Immature natural killer cell (primary cell): ENCODE measurements at regions not wholly inside any gene's neighbourhood (a gene's known extent, or its start where the extent isn't known, plus 50 kb on each side); places are given as distances from the start of the nearest gene placed in this dataset.
A peak's percentile ranks its signal among the peaks of the same experiment; 100 is the strongest.

Experiments used
- DNase-seq, 3 donors: peaks; one replicate each; pipeline ENCODE4 v3.0.0; 2022; ENCODE audit warnings: mixed read lengths in 1 of 3
- H3K27ac Mint-ChIP-seq, 6 donors: one replicate each; pipeline ENCODE4 v1.8.0; 2020; ENCODE audit warnings: mixed read lengths in 6 of 6, mild to moderate bottlenecking in 5 of 6, inconsistent platforms in 4 of 6, moderate library complexity in 3 of 6
- H3K27me3 Mint-ChIP-seq, 3 donors: one replicate each; pipeline ENCODE4 v1.8.0; 2020 to 2021; ENCODE audit warnings: low read depth in 3 of 3, mild to moderate bottlenecking in 3 of 3, mixed read lengths in 3 of 3, moderate library complexity in 3 of 3, inconsistent platforms in 1 of 3
- H3K36me3 Mint-ChIP-seq, 3 donors: one replicate each; pipeline ENCODE4 v1.8.0; 2020; ENCODE audit warnings: mixed read lengths in 3 of 3, inconsistent platforms in 2 of 3, mild to moderate bottlenecking in 2 of 3
- H3K4me1 Mint-ChIP-seq, 2 donors: one replicate each; pipeline ENCODE4 v1.8.0; 2020; ENCODE audit warnings: inconsistent platforms in 2 of 2, mild to moderate bottlenecking in 2 of 2, mixed read lengths in 2 of 2, moderate library complexity in 1 of 2
- H3K4me3 Mint-ChIP-seq, 5 donors: one replicate each; pipeline ENCODE4 v1.8.0; 2020; ENCODE audit warnings: mild to moderate bottlenecking in 5 of 5, mixed read lengths in 5 of 5, inconsistent platforms in 3 of 5, moderate library complexity in 3 of 5
- H3K9me3 Mint-ChIP-seq, 6 donors: one replicate each; pipeline ENCODE4 v1.8.0; 2020; ENCODE audit warnings: mild to moderate bottlenecking in 6 of 6, mixed read lengths in 6 of 6, inconsistent platforms in 4 of 6, moderate library complexity in 3 of 6

DNA sequence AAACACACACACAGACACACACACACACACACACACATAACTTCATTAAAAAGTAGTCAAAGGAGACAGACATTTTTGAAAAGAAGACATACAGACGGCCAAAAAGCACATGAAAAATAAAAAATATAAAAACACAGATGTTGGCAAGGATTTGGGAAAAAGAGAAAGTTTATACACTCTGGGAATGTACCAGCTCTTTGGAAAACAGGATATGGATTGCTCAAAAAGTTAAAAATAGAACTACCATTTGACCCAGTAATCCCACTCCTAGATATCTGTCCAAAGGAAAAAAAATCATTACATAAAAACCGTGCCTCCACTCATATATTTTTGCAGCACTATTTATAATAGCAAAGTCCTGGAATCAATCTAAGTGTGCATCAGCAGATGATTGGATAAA, 128.4 kb upstream of the C21orf91 start:
- no peaks in the 10 kb centered on the region for H3K4me1 Mint-ChIP-seq
- peaks cover 5 to 17% (median 11%) of the 10 kb centered on the region in 6 donors for H3K9me3 Mint-ChIP-seq
- H3K4me3 Mint-ChIP-seq, result no peak overlapping the region
- no peak for DNase-seq
- peaks cover 0 to 4% (median 0%) of the 10 kb centered on the region in 3 donors for H3K36me3 Mint-ChIP-seq
- no peak overlapping the region for H3K27ac Mint-ChIP-seq
- H3K27me3 Mint-ChIP-seq, result peaks cover 0 to 10% (median 1%) of the 10 kb centered on the region in 3 donors

DNA sequence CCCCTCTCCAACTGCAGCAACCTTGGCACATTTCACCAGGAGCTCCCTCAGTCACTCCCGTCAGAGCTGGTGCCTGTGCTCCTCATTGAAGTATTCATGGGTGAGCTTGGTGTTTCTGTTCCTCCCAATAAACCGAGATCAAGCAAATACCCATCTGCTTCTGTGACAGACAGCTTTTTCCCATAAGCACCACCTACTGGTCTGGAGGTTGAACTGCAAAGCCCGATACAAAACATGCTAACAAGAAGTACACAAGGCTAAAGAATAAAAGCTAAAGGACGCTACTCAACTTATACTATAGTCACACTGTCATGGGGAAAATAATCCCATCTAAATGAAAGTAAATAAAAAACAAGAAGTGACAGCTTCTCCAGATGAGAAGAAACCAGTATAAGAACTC, 111.9 kb upstream of the C21orf91 start:
- Mint-ChIP-seq H3K4me1 (no peaks in the 10 kb centered on the region), H3K9me3 (no peaks in the 10 kb centered on the region), H3K4me3 (peak overlapping the region in 1 of 5 donors; percentile 20), H3K27me3 (no peaks in the 10 kb centered on the region), H3K27ac (peak overlapping the region in 1 of 6 donors; percentile 32), H3K36me3 (no peaks in the 10 kb centered on the region)
- no peak for DNase-seq

DNA sequence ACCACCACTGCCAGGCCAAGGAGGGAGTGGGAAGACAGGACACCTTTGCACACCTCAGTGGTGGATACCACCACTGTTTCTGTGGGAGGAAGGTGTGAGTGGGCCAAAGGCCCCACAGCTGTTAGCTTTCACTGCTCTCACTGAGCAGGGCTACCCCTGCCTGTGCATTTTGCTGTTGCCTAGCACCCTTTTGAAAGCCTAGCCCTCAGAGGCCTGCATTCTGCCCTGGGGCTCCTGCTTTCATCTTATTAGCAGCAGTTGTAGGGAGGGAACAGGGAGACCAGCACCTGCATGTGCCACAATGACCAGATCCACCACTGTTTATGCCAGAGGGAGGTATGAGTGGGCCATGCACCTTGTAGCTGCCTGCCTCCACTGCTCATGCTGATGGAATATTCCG, 110.9 kb upstream of the C21orf91 start:
- Mint-ChIP-seq H3K36me3 (no peaks in the 10 kb centered on the region), H3K9me3 (no peaks in the 10 kb centered on the region), H3K4me1 (no peaks in the 10 kb centered on the region), H3K27me3 (no peaks in the 10 kb centered on the region), H3K4me3 (no peak overlapping the region), H3K27ac (no peak overlapping the region)
- DNase-seq, result no peak

DNA sequence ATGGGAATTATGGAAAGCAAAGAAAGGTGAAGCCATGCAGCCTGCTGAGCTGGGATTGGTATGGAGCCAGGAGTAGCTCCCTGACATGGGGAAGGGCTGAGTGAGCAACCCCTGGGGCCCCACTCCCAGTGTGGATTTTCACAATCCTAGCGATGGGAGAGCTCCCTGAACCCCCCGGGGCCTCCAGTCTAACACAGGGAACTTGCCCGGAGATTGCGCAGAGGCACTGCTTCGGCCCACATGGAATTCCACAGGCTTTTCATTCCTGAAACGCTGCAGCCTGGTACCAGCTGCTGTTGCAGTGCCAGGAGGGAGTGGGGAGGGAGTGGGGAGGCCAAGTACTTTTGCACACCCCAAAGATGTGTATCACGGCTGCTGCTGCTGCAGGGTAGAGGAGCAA, 110.4 kb upstream of the C21orf91 start:
- H3K27ac Mint-ChIP-seq, result no peak overlapping the region
- peaks cover 0 to 2% of the 10 kb centered on the region in 2 donors for H3K4me1 Mint-ChIP-seq
- H3K4me3 Mint-ChIP-seq, result no peak overlapping the region
- H3K9me3 Mint-ChIP-seq, result no peaks in the 10 kb centered on the region
- DNase-seq, result no peak
- H3K27me3 Mint-ChIP-seq, result no peaks in the 10 kb centered on the region
- no peaks in the 10 kb centered on the region for H3K36me3 Mint-ChIP-seq

DNA sequence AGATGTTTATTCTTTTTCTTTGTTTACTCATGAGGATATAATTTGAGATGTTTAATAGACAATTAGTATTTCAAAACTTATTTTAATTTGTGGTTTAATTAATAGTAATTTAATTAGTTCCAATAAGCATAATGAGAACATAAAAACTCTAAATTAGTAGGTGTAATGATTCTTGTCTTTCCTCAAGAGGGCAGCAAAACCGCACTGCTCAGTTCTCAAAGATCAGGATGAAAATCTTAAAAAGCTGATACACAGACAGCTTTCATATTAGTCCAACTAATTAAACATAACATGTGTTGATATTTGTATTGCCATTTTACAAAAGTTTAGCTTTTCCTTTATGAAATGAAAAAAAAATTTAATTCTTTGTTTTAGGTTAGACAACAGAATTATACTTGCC, 106.7 kb upstream of the C21orf91 start:
- no peak overlapping the region for H3K4me3 Mint-ChIP-seq
- peaks cover 0 to 2% (median 0%) of the 10 kb centered on the region in 3 donors for H3K27me3 Mint-ChIP-seq
- no peaks in the 10 kb centered on the region for H3K36me3 Mint-ChIP-seq
- DNase-seq, result no peak
- H3K4me1 Mint-ChIP-seq, result peaks cover 0 to 2% of the 10 kb centered on the region in 2 donors
- peaks cover 0 to 2% (median 0%) of the 10 kb centered on the region in 6 donors for H3K9me3 Mint-ChIP-seq
- H3K27ac Mint-ChIP-seq, result no peak overlapping the region

DNA sequence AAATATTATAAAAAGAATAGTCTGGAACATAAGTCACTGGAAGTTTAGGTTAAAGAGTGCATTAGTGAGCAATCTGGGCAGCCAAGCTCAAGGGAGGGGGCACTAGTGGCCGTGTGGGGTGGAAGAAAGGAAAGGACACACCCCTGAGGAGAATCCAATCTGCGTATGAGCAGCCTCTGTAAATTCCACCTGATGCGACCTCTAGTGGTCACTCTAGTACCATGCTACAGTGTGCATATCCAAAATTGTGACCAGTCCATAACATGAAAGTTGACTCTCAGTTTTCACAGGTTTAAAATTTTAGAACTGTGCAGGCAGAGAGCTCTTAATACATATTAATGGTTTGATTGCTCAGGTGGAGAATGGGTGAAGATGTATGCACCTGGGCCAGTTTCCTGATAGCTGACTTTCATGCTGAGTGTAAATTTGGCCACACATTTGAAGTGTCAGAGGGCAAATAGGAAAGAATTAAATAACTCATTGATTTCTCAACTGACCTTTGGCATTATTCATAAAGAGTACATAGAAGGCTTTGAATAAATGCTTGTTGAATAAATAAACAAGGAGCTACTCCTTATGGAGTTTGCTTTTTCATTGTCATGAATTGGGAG, 105.9 kb upstream of the C21orf91 start:
- Mint-ChIP-seq H3K36me3 (peaks cover 0 to 2% (median 0%) of the 10 kb centered on the region in 3 donors), H3K4me1 (peaks cover 0 to 2% of the 10 kb centered on the region in 2 donors), H3K9me3 (peaks cover 0 to 2% (median 0%) of the 10 kb centered on the region in 6 donors), H3K27me3 (peaks cover 0 to 2% (median 0%) of the 10 kb centered on the region in 3 donors), H3K4me3 (no peak overlapping the region), H3K27ac (no peak overlapping the region)
- peak; percentile 39 to 53 (median 46) for DNase-seq

DNA sequence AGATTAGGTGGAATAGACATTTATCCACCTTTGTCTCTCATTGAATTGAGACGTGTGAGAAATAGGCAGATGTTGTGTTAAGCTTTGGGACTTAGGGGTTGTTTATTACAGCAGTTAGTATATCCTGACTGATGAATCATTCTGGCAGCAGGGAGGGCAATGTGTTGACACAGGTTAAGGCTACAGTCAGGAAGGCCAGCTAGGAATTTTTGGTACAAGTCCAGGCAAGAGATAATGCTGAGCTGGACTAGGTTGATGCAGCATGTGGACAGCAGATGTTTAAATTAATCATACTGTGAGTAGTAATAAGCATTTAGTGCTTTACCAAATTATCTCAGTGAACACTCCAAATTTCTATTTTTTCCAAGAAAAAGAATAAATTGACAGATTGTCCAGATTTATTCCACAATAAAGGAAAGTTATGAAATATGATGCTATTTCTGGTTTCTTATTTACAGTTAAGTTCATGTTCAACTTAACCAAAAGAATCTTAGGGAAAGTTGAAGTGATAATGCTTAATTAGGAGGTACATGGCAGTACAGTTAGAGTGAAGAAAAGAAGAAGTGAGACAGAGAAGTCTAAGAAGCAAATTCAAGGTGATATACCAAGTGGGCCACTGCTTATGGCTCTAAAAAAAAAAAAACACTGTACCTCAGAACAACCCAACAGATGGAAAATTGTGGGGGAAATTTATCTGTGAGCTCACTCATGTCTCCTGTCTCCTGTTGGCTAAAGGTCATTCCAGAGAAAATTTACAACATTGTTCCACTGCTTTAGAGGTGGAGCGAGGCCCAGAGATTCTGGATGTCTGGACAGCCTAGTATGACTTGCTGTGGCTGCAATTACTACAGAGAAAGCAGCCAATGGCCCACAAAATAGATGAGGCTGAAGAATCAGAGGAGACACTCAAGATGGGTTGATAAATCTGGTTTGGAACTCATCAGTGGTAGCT, 102.7 kb upstream of the C21orf91 start:
- Mint-ChIP-seq H3K27me3 (peaks cover 0 to 2% (median 0%) of the 10 kb centered on the region in 3 donors), H3K27ac (no peak overlapping the region), H3K4me1 (peaks cover 0 to 2% of the 10 kb centered on the region in 2 donors), H3K4me3 (no peak overlapping the region), H3K9me3 (peaks cover 0 to 2% (median 0%) of the 10 kb centered on the region in 6 donors), H3K36me3 (peaks cover 0 to 11% (median 0%) of the 10 kb centered on the region in 3 donors)
- DNase-seq, result no peak

DNA sequence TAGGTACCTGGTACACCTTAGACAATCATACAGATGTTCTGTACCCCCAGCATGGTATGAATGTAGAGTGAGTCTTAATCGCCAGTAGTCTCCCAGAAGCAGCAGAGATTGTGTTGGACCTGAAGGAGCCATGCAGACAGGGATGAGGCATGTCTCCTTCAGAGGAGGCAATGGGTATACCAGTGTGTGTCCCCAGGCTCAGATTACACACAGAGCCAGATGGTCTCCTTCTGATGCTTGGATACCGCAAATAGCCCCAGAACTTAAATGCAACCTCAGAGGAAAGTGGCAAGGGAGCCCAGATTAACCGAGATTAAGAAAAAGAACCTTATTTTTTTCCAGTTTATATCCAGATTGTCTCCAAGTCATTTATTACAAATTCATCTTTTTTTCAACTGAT, 96.8 kb upstream of the C21orf91 start:
- H3K27ac Mint-ChIP-seq, result no peak overlapping the region
- no peak overlapping the region for H3K4me3 Mint-ChIP-seq
- DNase-seq, result no peak
- peaks cover 0 to 11% (median 0%) of the 10 kb centered on the region in 3 donors for H3K36me3 Mint-ChIP-seq
- no peaks in the 10 kb centered on the region for H3K9me3 Mint-ChIP-seq
- peaks cover 2% of the 10 kb centered on the region in 3 donors for H3K27me3 Mint-ChIP-seq
- H3K4me1 Mint-ChIP-seq, result no peaks in the 10 kb centered on the region

DNA sequence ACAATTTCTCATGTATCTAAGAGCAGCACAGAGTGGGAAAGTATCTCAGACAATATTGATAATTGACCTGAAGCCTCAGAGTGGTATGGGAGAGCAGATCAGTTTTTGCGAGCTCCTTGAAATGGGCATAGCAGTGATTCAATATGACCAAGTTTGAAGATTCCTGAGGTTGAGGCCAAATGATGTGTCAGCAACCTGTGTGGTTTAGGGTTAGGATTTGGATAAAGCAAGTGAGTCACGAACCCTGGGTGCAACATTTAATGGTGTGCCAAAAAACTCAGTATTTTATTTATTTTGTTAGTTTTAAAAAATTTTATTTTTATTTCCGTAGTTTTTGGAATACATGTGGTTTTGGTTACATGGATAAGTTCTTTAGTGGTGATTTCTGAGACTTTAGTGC, 92.5 kb upstream of the C21orf91 start:
- H3K4me1 Mint-ChIP-seq, result no peaks in the 10 kb centered on the region
- H3K27me3 Mint-ChIP-seq, result peaks cover 2% of the 10 kb centered on the region in 3 donors
- H3K36me3 Mint-ChIP-seq, result no peaks in the 10 kb centered on the region
- H3K27ac Mint-ChIP-seq, result no peak overlapping the region
- no peak overlapping the region for H3K4me3 Mint-ChIP-seq
- DNase-seq, result no peak
- H3K9me3 Mint-ChIP-seq, result no peaks in the 10 kb centered on the region

DNA sequence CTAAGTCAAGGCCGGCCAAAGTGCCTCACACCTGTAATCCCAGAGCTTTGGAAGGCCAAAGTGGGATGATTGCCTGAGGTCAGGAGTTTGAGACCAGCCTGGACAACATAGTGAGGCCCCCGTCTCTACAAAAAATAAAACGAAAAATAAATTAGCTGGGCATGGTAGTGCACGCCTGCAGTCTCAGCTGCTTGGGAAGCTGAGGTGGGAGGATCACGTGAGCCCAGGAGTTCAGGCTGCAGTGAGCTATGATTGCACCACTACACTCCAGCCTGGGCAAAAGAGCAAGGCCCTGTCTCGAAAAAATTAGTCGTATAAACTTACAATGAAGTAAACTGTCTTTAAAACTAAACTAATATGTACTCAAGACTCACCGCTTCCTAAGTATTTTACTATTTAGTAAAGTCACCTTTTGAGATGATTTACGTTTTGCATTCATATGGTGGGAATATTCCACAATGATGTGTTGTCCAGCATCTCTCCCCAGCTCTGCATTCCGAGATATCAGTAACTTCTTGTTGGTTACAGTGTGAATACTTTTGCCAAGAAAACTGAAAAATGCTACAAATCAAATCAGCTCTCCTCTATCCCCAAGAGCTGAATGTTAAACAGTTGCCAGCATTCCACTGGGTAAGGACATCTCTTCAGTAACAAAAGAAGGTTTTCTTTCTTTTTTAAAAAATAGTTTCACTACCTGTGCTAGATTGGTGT, 84.9 kb upstream of the C21orf91 start:
- no peaks in the 10 kb centered on the region for H3K9me3 Mint-ChIP-seq
- H3K4me1 Mint-ChIP-seq, result peaks cover 0 to 7% of the 10 kb centered on the region in 2 donors
- DNase-seq, result no peak
- H3K4me3 Mint-ChIP-seq, result no peak overlapping the region
- peaks cover 0 to 1% (median 0%) of the 10 kb centered on the region in 3 donors for H3K27me3 Mint-ChIP-seq
- H3K36me3 Mint-ChIP-seq, result peaks cover 0 to 2% (median 0%) of the 10 kb centered on the region in 3 donors
- no peak overlapping the region for H3K27ac Mint-ChIP-seq

DNA sequence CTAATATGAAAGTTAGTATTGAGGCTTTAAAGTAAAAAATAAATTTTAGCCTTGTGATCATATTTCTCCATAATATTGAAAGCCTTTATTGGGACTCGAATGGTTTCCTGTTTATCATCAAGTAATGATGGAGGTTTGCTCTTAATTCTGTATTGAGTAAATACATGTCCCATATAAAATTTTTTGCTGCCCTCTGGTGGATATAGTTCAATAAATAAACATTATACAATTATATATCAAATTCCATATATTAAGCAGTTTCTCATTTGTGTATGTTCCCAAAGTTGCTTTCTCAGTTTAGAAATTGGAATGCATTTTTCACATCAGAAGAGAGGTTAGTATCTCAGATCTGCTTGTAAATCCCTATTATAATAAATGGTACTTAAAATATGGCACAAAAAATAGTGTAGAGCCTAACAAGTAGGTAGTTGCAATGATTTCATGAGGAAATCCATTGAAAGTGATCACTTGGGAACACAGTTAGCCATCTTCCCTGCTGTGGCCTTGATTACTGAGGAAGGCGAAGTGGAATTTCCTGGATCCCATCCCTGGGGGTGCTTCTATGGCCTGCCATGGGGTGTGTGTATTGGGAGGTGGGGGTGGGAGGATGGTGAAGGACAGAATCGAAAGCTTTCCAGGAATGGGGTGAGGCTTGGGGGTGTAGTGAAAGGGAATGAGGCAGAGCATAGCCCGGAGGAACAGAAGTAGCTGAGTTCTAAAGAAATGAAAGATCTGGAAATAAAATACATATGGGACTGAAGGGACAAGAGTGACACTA, 84.1 kb upstream of the C21orf91 start:
- peak; percentile 26 to 54 (median 34) for DNase-seq
- Mint-ChIP-seq H3K4me3 (no peak overlapping the region), H3K9me3 (no peaks in the 10 kb centered on the region), H3K27ac (no peak overlapping the region), H3K4me1 (peaks cover 0 to 7% of the 10 kb centered on the region in 2 donors), H3K27me3 (peaks cover 0 to 1% (median 0%) of the 10 kb centered on the region in 3 donors), H3K36me3 (peaks cover 0 to 4% (median 0%) of the 10 kb centered on the region in 3 donors)

DNA sequence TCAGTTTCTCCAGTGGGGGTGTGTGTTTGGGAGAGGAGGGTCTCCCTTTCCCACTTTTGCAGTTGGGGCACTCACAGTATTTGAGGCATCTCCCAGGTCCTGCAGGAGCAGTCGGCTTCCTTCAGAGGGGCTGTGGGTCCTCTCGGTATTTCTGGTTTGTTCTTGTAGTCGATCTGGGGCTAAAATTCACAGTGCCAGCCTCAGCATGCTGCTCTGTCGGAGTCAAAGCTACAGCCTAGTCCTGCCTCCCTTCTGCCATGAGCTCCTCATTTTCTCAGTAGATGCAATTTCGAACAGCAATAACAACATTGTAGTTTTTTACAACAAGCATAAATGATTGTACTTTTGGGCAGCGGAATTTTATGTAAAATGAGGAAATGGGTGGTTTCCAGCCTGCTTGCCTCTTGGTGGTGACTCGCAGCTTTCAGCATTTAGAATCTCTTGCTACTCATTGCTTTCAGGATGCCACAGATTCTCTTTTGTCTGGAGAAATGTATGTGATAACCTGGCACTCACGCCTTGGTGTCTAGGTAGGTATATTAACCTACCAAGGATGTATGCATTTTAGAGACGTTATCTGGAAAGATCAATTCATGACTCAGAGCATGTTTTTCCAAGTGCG, 82.4 kb upstream of the C21orf91 start:
- no peaks in the 10 kb centered on the region for H3K9me3 Mint-ChIP-seq
- no peak for DNase-seq
- H3K36me3 Mint-ChIP-seq, result peaks cover 0 to 4% (median 0%) of the 10 kb centered on the region in 3 donors
- H3K4me1 Mint-ChIP-seq, result peaks cover 0 to 7% of the 10 kb centered on the region in 2 donors
- H3K27me3 Mint-ChIP-seq, result peaks cover 0 to 2% (median 1%) of the 10 kb centered on the region in 3 donors
- H3K27ac Mint-ChIP-seq, result no peak overlapping the region
- H3K4me3 Mint-ChIP-seq, result no peak overlapping the region

DNA sequence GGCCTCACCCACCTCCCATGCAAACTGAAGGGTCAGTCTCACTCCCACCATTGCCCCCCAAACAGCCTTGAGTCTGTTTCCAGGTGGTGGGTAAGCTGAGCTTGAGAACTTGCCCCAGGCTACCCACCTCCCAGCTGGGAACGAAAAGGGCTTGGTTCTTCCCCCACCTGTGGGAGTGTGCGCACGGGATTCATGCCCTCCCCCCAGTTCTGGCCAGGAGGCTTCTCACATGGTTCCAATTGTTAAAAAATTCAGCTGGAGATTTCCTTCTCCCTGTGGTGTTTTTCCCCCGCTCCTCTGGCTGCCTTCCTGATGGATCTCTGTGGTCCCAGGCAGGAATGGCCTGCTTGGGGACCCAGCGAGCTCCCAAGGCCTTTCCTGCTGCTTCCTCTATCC, 81.8 kb upstream of the C21orf91 start:
- peaks cover 0 to 4% (median 0%) of the 10 kb centered on the region in 3 donors for H3K36me3 Mint-ChIP-seq
- no peak overlapping the region for H3K4me3 Mint-ChIP-seq
- no peaks in the 10 kb centered on the region for H3K9me3 Mint-ChIP-seq
- peaks cover 0 to 4% (median 2%) of the 10 kb centered on the region in 3 donors for H3K27me3 Mint-ChIP-seq
- peaks cover 0 to 7% of the 10 kb centered on the region in 2 donors for H3K4me1 Mint-ChIP-seq
- no peak for DNase-seq
- H3K27ac Mint-ChIP-seq, result no peak overlapping the region
